ENCODE measurements at regions not wholly inside any gene's neighbourhood (a gene's known extent, or its start where the extent isn't known, plus 50 kb on each side); places are given as distances from the start of the nearest gene placed in this dataset.

DNA sequence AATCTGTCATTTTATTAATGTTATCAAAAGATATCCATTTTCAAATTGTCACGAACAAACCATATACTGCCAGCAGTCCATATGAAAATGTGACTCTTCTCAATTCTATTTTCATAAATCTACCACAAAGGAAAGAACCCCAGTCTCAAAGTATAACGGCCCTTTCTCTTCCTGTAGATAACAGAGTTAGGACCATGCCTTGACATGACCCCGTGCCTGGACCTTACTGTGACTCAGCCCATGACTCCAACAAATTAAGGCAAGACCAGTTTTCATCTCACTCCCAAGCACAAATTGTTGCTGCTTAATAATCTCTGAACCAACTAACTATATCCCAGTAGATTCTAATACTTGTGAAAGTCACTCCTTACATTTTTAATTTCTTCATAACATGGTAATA, 124.4 kb upstream of the NFIA start:
- TF ChIP-seq, protein P1, sequence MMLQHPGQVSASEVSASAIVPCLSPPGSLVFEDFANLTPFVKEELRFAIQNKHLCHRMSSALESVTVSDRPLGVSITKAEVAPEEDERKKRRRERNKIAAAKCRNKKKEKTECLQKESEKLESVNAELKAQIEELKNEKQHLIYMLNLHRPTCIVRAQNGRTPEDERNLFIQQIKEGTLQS (IDR thresholded peaks at IDR 0.05), result no peak
- TF ChIP-seq JUND (IDR thresholded peaks at IDR 0.05) (no peak), GABPA (IDR thresholded peaks at IDR 0.05 in 1 of 2, conservative IDR thresholded peaks at IDR 0.05 in 1 of 2) (no peak), NR2F2 (IDR thresholded peaks at IDR 0.05) (no peak), RAD21 (IDR thresholded peaks at IDR 0.05) (no peak), YY1 (IDR thresholded peaks at IDR 0.05) (no peak), EGR1 (IDR thresholded peaks at IDR 0.05; ENCODE audit: low read depth in 2 of 2) (no peak), TAF1 (conservative IDR thresholded peaks at IDR 0.05) (no peak), RXRA (IDR thresholded peaks at IDR 0.05) (no peak), HNF4G (IDR thresholded peaks at IDR 0.05) (no peak)
- TF ChIP-seq, protein P2, sequence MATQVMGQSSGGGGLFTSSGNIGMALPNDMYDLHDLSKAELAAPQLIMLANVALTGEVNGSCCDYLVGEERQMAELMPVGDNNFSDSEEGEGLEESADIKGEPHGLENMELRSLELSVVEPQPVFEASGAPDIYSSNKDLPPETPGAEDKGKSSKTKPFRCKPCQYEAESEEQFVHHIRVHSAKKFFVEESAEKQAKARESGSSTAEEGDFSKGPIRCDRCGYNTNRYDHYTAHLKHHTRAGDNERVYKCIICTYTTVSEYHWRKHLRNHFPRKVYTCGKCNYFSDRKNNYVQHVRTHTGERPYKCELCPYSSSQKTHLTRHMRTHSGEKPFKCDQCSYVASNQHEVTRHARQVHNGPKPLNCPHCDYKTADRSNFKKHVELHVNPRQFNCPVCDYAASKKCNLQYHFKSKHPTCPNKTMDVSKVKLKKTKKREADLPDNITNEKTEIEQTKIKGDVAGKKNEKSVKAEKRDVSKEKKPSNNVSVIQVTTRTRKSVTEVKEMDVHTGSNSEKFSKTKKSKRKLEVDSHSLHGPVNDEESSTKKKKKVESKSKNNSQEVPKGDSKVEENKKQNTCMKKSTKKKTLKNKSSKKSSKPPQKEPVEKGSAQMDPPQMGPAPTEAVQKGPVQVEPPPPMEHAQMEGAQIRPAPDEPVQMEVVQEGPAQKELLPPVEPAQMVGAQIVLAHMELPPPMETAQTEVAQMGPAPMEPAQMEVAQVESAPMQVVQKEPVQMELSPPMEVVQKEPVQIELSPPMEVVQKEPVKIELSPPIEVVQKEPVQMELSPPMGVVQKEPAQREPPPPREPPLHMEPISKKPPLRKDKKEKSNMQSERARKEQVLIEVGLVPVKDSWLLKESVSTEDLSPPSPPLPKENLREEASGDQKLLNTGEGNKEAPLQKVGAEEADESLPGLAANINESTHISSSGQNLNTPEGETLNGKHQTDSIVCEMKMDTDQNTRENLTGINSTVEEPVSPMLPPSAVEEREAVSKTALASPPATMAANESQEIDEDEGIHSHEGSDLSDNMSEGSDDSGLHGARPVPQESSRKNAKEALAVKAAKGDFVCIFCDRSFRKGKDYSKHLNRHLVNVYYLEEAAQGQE (IDR thresholded peaks at IDR 0.05), result no peak
- TF ChIP-seq, protein P3, sequence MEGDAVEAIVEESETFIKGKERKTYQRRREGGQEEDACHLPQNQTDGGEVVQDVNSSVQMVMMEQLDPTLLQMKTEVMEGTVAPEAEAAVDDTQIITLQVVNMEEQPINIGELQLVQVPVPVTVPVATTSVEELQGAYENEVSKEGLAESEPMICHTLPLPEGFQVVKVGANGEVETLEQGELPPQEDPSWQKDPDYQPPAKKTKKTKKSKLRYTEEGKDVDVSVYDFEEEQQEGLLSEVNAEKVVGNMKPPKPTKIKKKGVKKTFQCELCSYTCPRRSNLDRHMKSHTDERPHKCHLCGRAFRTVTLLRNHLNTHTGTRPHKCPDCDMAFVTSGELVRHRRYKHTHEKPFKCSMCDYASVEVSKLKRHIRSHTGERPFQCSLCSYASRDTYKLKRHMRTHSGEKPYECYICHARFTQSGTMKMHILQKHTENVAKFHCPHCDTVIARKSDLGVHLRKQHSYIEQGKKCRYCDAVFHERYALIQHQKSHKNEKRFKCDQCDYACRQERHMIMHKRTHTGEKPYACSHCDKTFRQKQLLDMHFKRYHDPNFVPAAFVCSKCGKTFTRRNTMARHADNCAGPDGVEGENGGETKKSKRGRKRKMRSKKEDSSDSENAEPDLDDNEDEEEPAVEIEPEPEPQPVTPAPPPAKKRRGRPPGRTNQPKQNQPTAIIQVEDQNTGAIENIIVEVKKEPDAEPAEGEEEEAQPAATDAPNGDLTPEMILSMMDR (IDR thresholded peaks at IDR 0.05; ENCODE audit: low read depth, low read length, missing input control), result no peak
- TF ChIP-seq, protein P4, sequence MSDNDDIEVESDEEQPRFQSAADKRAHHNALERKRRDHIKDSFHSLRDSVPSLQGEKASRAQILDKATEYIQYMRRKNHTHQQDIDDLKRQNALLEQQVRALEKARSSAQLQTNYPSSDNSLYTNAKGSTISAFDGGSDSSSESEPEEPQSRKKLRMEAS (IDR thresholded peaks at IDR 0.05), result no peak
- TF ChIP-seq, protein P5, sequence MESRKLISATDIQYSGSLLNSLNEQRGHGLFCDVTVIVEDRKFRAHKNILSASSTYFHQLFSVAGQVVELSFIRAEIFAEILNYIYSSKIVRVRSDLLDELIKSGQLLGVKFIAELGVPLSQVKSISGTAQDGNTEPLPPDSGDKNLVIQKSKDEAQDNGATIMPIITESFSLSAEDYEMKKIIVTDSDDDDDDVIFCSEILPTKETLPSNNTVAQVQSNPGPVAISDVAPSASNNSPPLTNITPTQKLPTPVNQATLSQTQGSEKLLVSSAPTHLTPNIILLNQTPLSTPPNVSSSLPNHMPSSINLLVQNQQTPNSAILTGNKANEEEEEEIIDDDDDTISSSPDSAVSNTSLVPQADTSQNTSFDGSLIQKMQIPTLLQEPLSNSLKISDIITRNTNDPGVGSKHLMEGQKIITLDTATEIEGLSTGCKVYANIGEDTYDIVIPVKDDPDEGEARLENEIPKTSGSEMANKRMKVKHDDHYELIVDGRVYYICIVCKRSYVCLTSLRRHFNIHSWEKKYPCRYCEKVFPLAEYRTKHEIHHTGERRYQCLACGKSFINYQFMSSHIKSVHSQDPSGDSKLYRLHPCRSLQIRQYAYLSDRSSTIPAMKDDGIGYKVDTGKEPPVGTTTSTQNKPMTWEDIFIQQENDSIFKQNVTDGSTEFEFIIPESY (IDR thresholded peaks at IDR 0.05), result no peak
